ENCODE measurements at regions not wholly inside any gene's neighbourhood (a gene's known extent, or its start where the extent isn't known, plus 50 kb on each side); places are given as distances from the start of the nearest gene placed in this dataset.

GRCh38 chrX:128165884-128166408 lies 113.7 kb upstream of the ACTRT1 start:
- Histone ChIP-seq H3K4me3 (ENCODE audit: low read length) (no peak overlapping the region), H3K9me2 (replicated peaks; ENCODE audit: low read length) (no peaks in the 10 kb centered on the region), H3F3A (ENCODE audit: low read length, unreplicated experiment) (no peaks in the 10 kb centered on the region), H3K36me3 (ENCODE audit: low read depth, low read length) (no peaks in the 10 kb centered on the region), H4K20me1 (ENCODE audit: low read length) (no peaks in the 10 kb centered on the region), H3K27me3 (ENCODE audit: low read length) (no peaks in the 10 kb centered on the region), H3K79me2 (ENCODE audit: low read length) (no peaks in the 10 kb centered on the region), H3K9me3 (ENCODE audit: low read length) (no peaks in the 10 kb centered on the region), H3K9ac (ENCODE audit: low read length) (no peak overlapping the region), H2AFZ (ENCODE audit: low read length) (no peak overlapping the region), H3K27ac (ENCODE audit: low read length) (no peak overlapping the region), H3K4me2 (ENCODE audit: low read length) (no peak overlapping the region), H3K4me1 (ENCODE audit: insufficient read depth, low read length) (no peaks in the 10 kb centered on the region)
- intact Hi-C loops (cut with micrococcal nuclease), result no loop called here
- DNase-seq, result no peak
- POLR2A ChIA-PET (ENCODE audit: unreplicated experiment), result no interaction called here
- CTCF ChIA-PET, result no interaction called here
- no peak for TF ChIP-seq EZH2phosphoT487 (IDR thresholded peaks at IDR 0.05; ENCODE audit: borderline replicate concordance, low read length)
- no peak for TF ChIP-seq EZH2 (IDR thresholded peaks at IDR 0.05; ENCODE audit: low read length, unreplicated experiment)
- no peak for TF ChIP-seq CTCF (conservative IDR thresholded peaks at IDR 0.05; ENCODE audit: low read depth, low read length)
- BruUV-seq (replicated peaks), result no TSS peak
- ATAC-seq, result no peak

- no peaks in the 10 kb centered on the region for H3K4me1 ChIP-seq (ENCODE audit: insufficient read depth, low read length)
- H4K20me1 ChIP-seq (ENCODE audit: low read length), result no peaks in the 10 kb centered on the region
- ChIA-PET POLR2A (ENCODE audit: unreplicated experiment) (no interaction called here), CTCF (no interaction called here)
- no peak overlapping the region for H3K4me2 ChIP-seq (ENCODE audit: low read length)
- no peak overlapping the region for H3K9ac ChIP-seq (ENCODE audit: low read length)
- no peak for ATAC-seq
- intact Hi-C loops (cut with micrococcal nuclease), result no loop called here
- H3K27me3 ChIP-seq (ENCODE audit: low read length), result no peaks in the 10 kb centered on the region
- H3K79me2 ChIP-seq (ENCODE audit: low read length), result no peaks in the 10 kb centered on the region
- DNase-seq, result no peak
- H3K9me3 ChIP-seq (ENCODE audit: low read length), result no peaks in the 10 kb centered on the region
- no peaks in the 10 kb centered on the region for H3K9me2 ChIP-seq (replicated peaks; ENCODE audit: low read length)
- H3K36me3 ChIP-seq (ENCODE audit: low read depth, low read length), result no peaks in the 10 kb centered on the region
- no peak overlapping the region for H3K4me3 ChIP-seq (ENCODE audit: low read length)
- TF ChIP-seq EZH2phosphoT487 (IDR thresholded peaks at IDR 0.05; ENCODE audit: borderline replicate concordance, low read length) (no peak), CTCF (conservative IDR thresholded peaks at IDR 0.05; ENCODE audit: low read depth, low read length) (no peak), EZH2 (IDR thresholded peaks at IDR 0.05; ENCODE audit: low read length, unreplicated experiment) (no peak)
- BruUV-seq (replicated peaks), result no TSS peak
- no peak overlapping the region for H2AFZ ChIP-seq (ENCODE audit: low read length)
- no peaks in the 10 kb centered on the region for H3F3A ChIP-seq (ENCODE audit: low read length, unreplicated experiment)
- no peak overlapping the region for H3K27ac ChIP-seq (ENCODE audit: low read length)
These were observed 104.0 kb upstream of the ACTRT1 start for GRCh38 chrX:128156204-128156603.

GRCh38 chrX:128142745-128143144 lies 90.5 kb upstream of the ACTRT1 start:
- H3K9me2 ChIP-seq (replicated peaks; ENCODE audit: low read length), result no peaks in the 10 kb centered on the region
- DNase-seq (no peak), ATAC-seq (no peak)
- H3K4me1 ChIP-seq (ENCODE audit: insufficient read depth, low read length), result no peaks in the 10 kb centered on the region
- H4K20me1 ChIP-seq (ENCODE audit: low read length), result no peaks in the 10 kb centered on the region
- CTCF ChIA-PET, result no interaction called here
- H3K4me3 ChIP-seq (ENCODE audit: low read length), result no peak overlapping the region
- intact Hi-C loops (cut with micrococcal nuclease), result no loop called here
- BruUV-seq (replicated peaks), result no TSS peak
- H2AFZ ChIP-seq (ENCODE audit: low read length), result no peak overlapping the region
- H3K4me2 ChIP-seq (ENCODE audit: low read length), result no peak overlapping the region
- no peak overlapping the region for H3K27ac ChIP-seq (ENCODE audit: low read length)
- H3K27me3 ChIP-seq (ENCODE audit: low read length), result no peaks in the 10 kb centered on the region
- no peaks in the 10 kb centered on the region for H3K79me2 ChIP-seq (ENCODE audit: low read length)
- TF ChIP-seq EZH2 (IDR thresholded peaks at IDR 0.05; ENCODE audit: low read length, unreplicated experiment) (no peak), CTCF (conservative IDR thresholded peaks at IDR 0.05; ENCODE audit: low read depth, low read length) (no peak), EZH2phosphoT487 (IDR thresholded peaks at IDR 0.05; ENCODE audit: borderline replicate concordance, low read length) (no peak)
- no peak overlapping the region for H3K9ac ChIP-seq (ENCODE audit: low read length)
- no peaks in the 10 kb centered on the region for H3K36me3 ChIP-seq (ENCODE audit: low read depth, low read length)
- H3K9me3 ChIP-seq (ENCODE audit: low read length), result no peaks in the 10 kb centered on the region
- H3F3A ChIP-seq (ENCODE audit: low read length, unreplicated experiment), result no peaks in the 10 kb centered on the region
- POLR2A ChIA-PET (ENCODE audit: unreplicated experiment), result no interaction called here
